Inflammatory macrophage treated with lipopolysaccharide for 1 hour (primary cell): ENCODE measurements at regions not wholly inside any gene's neighbourhood (a gene's known extent, or its start where the extent isn't known, plus 50 kb on each side); places are given as distances from the start of the nearest gene placed in this dataset.
"Not testable (repeated sequence)": the region's sequence is repeated elsewhere in the genome, so short reads cannot be mapped to it uniquely, and the experiment has no call there.

Experiments
- DNase-seq, 2 donors: peaks; one replicate each; pipeline ENCODE4 v3.0.0-alpha.2; 2020 to 2022

- DNase-seq = no peak
Observed at GRCh38 chr2:53257287-53257686, 510.3 kb upstream of the CHAC2 start.

- no peak for DNase-seq
Observed at GRCh38 chr2:53253244-53253643, 514.4 kb upstream of the CHAC2 start.

- no peak for DNase-seq
Observed at GRCh38 chr2:53252115-53252514, 515.5 kb upstream of the CHAC2 start.

GRCh38 chr2:53247956-53248735 is 519.5 kb upstream of the CHAC2 start:
- no peak for DNase-seq

GRCh38 chr2:53243430-53243829 is 524.2 kb upstream of the CHAC2 start:
- no peak for DNase-seq

- no peak for DNase-seq
Observed at GRCh38 chr2:53242090-53242489, 525.5 kb upstream of the CHAC2 start.

- DNase-seq = no peak
Observed at GRCh38 chr2:53235836-53236582, 531.6 kb upstream of the CHAC2 start.

- no peak for DNase-seq
Observed at GRCh38 chr2:53234548-53234903, 533.1 kb upstream of the CHAC2 start.

GRCh38 chr2:53233759-53234547 is 533.7 kb upstream of the CHAC2 start:
- DNase-seq = no peak

GRCh38 chr2:53231908-53232307 is 535.7 kb upstream of the CHAC2 start:
- no peak for DNase-seq

GRCh38 chr2:53230691-53231090 is 536.9 kb upstream of the CHAC2 start:
- DNase-seq = no peak

- DNase-seq = no peak
Observed at GRCh38 chr2:53227535-53227934, 540.1 kb upstream of the CHAC2 start.

- peak; percentile 2 to 20 for DNase-seq
Observed at GRCh38 chr2:53220969-53221368, 546.6 kb upstream of the CHAC2 start.

- no peak for DNase-seq
Observed at GRCh38 chr2:53217250-53217649, 550.4 kb upstream of the CHAC2 start.

- no peak for DNase-seq
Observed at GRCh38 chr2:53216805-53217204, 550.8 kb upstream of the CHAC2 start.

- no peak for DNase-seq
Observed at GRCh38 chr2:53212576-53212975, 555.0 kb upstream of the CHAC2 start.

GRCh38 chr2:53211201-53211774 is 556.3 kb upstream of the CHAC2 start:
- DNase-seq = no peak

GRCh38 chr2:53210538-53210937 is 557.1 kb upstream of the CHAC2 start:
- DNase-seq = no peak

- no peak for DNase-seq
Observed at GRCh38 chr2:53209679-53210458, 557.7 kb upstream of the CHAC2 start.

- DNase-seq = no peak
Observed at GRCh38 chr2:53208815-53209214, 558.8 kb upstream of the CHAC2 start.

- not testable (repeated sequence) for DNase-seq
Observed at GRCh38 chr2:53206226-53206625, 561.4 kb upstream of the CHAC2 start.

- DNase-seq = no peak
Observed at GRCh38 chr2:53202063-53202462, 565.5 kb upstream of the CHAC2 start.
